OCI-LY1 (cell line): ENCODE measurements at regions not wholly inside any gene's neighbourhood (a gene's known extent, or its start where the extent isn't known, plus 50 kb on each side); places are given as distances from the start of the nearest gene placed in this dataset.

Experiments used
- CTCF ChIP-seq: fragments of 200-600 bp; sonication (generic), shearing (Covaris generic); IDR thresholded peaks from 2 replicates; pipeline ENCODE4 v1.5.1; 2017; ENCODE audit warnings: mild to moderate bottlenecking, antibody characterized with exemption, low read length, moderate library complexity, mixed read lengths
- EZH2 ChIP-seq: fragments of 200-600 bp; sonication (generic), shearing (Covaris generic); IDR thresholded peaks from 2 replicates; pipeline ENCODE4 v1.8.0; 2017; ENCODE audit warnings: borderline replicate concordance, mixed run types, mild to moderate bottlenecking, antibody characterized with exemption, low read length, moderate library complexity, mixed read lengths

GRCh38 chr2:22981785-22982184, 403.2 kb upstream of the KLHL29 start:
- no peak for TF ChIP-seq CTCF
- TF ChIP-seq EZH2: no peak
